CD4-positive, alpha-beta T cell treated with Interleukin-6 for 4 hours (primary cell): ENCODE measurements at regions not wholly inside any gene's neighbourhood (a gene's known extent, or its start where the extent isn't known, plus 50 kb on each side); places are given as distances from the start of the nearest gene placed in this dataset.
A peak's percentile ranks its signal among the peaks of the same experiment; 100 is the strongest.

Source experiments
- DNase-seq: peaks from one replicate; pipeline ENCODE4 v3.0.0-alpha.2; 2020; ENCODE audit warnings: mixed read lengths

DNA sequence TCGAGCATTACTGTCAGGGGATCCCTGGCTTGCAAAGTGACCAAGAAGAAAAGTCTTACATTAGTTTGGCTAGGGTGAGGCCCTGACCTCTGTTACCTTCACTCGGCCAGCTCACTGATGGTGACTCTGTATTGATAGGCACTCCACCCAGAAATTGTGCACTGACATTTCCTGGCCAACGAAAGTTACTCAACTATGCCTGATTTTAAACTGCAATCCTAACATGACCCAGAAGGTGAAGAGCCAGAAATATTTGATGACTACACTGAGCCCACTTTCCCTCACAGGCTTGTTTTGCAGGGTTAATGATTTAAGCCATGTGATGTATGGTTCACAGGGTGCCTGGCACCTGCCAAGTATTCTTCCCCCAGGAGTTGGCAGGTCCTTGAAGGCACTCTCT is 208.2 kb upstream of the MAF start:
- DNase-seq = no peak

DNA sequence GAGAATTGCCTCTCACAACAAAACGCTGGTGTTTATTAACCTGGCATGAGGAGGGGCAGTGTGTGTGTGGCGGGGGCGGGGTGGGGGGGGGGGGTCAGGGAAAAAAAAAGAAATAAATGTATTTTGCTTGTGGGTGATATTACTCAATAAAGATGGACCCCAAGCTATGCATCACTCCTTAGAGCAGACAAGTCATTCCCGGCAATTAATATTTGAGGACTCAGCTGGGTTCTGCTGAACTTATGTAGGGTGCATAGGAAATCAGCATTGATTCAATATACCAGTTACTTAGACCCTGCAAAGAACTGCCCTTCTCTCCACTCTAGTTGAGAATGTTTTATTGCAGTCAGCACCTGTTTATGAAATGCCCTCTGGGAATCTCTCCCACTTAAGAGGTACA is 206.2 kb upstream of the MAF start:
- DNase-seq = no peak

DNA sequence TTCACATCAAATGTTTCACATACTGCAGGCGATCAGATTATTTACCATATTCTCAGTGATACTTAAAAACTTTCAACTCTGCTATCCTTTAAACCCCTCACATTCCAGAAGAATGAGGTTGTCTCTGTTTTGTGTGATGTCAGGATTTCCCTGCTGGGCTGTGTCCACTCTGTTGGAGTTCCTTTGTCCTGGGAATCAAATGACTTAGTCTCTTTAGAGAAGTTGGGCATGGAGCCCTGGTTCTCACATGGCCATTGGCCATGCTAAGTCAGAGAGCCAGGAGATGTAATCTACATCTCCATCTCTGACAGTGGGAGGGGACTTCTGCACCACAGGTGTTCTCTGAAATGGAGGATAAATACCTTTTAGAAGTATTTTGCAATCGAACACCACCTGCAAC is 205.1 kb upstream of the MAF start:
- no peak for DNase-seq

DNA sequence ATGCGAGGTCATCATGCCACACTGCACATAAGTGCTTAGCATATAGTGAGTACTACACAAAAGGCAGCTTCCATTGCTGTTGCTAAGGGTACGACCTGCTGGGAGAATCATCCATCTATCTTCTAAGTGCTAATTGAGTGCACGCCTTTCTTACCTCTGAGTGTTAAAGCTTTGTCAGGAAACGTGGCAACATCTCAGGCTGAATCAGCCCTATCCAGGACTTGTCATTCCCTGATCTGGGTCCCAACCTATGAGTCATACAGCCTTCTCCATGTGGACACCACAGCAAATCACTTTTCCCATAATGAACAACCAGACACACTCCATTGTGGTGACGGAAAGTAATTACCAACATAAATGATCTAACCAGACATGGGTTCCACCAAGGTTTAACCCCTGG is 201.1 kb upstream of the MAF start:
- no peak for DNase-seq

DNA sequence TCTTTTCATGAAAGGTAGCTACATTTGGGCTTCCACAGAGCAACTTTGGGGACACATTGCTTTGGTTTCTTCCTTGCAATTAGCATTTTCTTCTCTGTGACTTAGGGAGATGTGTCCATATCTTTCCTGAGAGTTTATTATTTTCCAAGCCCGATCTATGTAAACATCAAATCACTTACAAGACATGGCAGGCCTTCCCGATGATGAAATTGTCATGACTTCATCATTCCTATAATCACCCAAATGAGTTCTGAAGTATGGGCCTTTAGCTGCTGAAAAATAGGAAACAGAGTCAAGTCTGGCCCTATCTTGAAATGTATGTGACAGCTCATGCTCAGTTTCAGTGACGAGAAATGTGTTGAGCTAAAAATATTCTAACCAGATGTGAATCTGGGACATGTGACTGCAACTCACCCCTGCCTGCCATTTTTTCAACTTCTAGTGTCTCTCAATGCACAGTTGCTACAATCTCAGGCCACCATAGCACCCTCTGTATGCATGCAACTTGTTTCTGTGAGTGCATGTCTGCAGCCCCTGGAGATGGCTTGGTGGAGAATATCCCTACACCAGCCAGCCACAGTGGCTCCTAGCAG is 199.6 kb upstream of the MAF start:
- DNase-seq = no peak

DNA sequence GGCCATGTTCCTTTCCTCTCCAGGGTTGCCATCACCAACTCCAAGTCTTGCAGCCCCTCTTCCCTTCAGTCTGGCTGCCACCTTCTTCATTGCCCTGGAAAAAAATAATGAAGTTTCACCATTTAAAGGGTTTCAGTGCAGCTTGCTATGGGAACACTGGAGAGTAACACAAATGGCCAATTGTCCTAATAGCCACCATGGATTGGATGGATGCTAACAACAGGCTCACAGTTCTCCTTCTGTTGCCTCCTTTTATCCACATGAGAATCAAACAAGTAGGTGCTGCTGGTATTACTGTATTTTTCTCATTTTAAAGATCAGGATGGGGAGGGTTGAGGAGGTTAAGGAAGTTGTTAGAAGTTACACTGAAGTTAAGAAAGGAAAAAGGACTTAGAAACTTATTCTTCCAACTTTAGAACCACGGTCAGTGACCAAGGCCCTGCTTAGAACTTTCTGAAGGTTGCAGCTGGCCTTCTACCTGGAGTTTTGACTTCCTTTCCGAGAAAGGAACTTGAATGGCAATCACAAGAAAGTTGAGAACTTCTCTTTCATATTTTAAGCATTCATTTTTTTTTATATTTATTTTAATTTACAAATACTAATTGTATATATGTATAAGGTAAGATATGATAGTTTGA is 198.0 kb upstream of the MAF start:
- no peak for DNase-seq

DNA sequence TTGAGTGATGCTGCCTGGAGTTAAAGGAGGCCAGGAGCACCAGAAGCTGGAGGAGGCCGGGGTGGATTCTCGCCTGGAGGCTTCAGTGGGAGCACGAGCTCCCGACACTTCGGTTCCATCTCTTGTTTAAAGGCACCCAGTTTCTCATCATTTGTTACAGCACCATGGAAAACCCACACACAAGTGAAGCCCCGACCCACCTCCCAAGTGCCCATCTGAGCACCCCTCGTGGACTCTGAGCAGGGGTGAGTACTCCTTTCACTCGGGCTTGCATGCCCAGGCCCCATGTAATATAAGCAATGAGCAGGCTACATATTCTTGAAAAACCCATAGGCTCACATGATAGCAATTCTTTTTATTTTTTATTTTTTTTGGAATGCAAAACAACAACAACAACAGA is 196.9 kb upstream of the MAF start:
- no peak for DNase-seq

DNA sequence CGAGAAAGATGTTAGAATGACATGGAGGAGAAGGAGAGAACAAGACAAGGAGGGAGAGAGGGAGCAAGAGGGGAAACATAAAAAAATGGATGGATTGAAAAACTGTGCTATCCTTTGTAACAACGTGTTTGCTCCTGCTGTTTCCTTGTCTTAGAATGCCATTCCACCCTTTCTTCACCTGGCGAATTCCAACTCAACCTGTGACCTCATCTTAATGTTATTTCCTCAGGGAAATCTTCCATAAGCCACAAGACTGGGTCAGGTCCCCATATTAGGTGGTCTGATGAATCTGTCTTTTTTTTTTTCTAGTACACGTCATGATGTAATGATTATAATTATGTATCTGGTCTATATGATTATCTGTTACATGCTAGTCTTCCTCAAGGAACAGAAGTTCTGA is 195.0 kb upstream of the MAF start:
- no peak for DNase-seq

DNA sequence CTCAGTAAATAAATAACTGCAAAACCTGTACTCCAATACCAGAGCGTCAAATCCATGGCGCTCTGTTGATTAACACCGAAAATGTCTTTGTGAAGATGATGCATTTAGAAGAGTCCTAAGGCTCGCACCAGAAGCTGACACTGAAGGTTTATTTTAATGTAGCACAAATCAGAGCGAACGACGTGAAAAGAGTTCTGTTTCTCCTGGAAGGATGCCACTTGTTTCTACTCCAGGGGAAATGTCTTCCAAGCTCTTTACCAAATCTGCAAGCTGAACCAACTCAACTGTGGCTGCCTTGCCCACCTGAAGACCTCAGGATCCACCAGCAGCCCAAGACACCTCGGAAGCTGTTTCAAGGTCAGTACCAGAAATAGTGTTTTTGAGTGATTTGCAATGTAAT is 194.4 kb upstream of the MAF start:
- DNase-seq = no peak

DNA sequence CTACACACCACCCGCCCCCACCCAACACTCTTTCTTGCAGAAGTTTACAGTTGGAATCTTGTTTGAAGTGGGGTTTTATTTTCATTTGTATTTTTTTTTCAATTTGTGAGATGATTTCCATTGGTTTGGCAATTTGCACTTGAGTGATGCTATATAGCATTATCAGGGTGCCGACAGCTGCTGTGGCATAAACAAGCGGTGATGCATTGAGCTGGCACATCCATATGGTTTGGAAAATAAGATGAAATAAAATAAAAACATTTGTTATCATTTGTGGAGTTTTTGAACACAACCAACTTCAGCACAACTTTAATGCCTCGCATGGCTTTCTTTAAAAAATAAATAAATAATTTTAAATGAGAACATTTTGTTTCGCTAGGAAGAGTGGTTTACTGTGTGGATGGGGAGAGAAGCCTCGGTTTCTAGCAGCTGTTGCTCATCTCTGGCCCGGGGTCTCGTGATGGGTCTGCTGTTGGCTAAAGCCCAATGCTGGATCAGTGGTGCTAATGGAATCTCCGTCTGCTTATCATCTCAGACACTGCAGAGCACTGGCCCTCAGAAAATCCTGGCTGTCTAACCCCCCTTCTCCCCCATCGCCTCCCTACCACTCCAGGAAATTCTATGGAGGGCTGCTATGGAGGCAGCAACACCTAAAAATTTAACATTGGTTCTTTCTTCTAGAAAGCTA is 192.3 kb upstream of the MAF start:
- no peak for DNase-seq

DNA sequence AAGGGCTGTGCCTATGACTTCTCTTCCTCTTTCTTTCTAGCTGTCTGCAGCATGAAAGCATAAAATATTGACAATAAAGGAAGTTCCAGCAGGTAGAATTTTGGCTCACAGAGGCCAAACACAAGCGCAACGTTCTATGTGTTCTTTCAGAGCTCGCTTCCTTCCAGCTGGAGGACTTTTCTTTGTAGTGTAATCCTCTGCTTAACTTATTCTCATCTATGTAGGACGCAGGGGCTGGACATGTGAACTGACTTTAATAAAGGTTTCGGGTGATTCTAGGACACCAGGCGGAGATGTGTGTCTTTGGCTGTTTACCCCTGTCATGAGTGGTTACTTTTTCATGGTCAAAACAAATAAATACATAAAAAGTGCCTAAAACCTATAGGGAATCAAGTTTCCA is 191.5 kb upstream of the MAF start:
- DNase-seq = no peak

DNA sequence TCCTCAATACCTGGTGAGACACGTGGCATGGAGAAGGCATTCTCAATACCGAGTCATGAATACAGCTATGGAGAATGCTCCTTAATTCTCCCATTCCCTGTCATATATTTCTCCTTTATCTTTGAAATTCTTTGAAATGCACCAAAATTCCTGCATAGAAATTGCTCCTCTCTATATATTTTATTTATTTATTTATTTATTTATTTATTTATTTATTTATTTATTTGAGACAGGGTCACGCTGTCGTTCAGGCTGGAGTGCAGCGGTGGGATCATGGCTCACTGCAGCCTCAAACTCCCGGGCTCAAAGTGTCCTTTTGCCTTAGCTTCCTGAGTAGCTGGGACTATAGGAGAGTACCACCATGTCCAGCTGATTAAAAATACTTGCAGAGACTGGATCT is 190.3 kb upstream of the MAF start:
- no peak for DNase-seq

DNA sequence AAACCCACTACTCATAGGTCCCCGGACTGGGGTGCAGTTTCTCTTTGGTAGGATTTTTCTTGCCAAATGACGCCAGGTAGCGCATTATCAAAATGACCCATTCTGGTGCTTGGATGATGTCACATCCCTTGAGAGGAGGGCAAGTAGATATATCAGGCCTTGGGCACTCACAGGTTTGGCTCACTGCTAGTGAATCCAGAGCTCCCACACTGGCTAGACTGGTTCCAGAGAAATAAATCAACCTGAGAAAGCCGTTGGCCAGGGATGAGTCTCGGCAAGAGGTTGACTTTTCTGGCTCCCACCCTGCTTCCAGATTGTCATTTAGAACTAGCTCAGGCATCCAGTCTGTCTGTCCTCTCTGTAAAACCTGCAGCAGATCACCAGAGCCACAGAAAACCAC is 188.4 kb upstream of the MAF start:
- DNase-seq = no peak

DNA sequence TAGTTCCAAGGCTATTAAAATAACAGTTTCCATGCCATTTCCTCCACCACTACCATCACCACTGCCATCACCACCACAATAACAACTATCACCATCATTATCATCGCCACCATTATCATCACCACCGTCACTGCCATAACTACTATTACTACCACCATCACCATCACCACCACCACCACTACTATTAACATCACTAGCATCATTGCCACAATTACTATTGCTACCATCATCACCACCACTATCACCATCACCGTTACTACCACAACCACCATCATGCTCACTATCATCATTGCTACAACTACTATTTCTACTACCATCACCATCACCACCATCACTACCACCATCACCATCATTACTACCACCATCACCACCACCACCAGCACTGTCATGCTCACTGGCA is 185.9 kb upstream of the MAF start:
- no peak for DNase-seq

DNA sequence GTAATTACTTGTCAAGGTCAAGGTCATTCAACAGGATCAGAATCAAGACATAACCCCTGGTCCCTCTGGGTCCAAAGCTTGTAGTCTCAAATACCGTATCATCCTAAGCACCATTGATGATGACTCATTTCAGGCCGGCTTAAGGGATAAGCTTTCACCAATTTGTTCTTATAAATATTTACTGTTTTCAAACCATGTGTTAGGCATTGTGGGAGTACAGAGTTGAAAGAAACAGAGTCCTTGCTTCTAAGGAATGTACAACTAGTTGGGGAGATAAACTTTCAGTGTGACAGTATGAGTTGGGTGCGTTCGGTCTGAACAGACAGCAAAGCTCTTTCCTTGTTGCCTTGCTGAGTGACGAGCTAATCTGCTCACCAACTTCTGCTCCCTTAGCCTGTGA is 183.5 kb upstream of the MAF start:
- DNase-seq = no peak

DNA sequence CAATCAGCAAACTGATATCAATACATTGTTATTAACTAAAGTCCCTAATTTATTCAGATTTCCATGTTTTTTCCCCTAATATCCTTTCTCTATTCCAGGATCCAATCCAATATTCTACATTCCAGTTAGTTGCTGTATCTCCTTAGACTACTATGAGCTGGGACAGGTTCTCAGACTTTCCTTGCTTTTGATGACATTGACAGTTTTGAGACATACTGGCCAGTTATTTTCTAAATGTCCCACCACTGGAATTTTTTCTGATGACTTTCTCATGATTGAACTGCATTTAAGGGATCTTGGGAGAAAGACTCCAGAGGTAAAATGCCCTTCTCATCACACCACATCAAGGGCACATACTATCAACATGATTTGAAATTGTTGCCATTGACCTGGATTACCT is 177.1 kb upstream of the MAF start:
- no peak for DNase-seq

DNA sequence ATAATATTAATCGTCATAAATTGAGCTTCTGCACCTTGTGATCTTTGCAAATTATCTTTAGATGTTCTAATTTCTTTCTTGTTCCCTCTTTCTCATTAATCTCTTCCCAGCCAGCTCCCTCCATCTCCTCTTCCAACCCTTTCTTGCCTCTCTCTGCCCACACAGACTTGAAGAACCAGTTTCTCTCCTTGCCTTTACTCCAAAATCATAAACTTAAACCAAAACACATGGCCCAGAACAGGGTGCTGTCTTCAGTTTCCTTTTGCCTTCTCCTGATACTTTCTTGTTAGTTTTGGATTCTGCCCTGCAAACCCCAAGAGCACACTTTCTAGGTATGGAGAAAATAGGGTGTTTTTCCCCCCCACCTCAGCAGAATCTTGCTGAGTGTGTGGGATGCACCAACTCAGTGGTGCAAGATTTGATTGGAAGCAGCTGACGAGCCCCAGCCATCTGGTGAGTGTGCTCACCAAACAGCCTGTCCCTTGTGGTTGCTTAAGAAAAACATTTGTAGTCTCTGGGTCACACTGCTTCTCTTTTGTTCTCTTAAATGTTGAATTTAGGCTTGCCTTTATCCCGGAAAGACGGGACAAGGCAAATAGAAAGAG is 175.8 kb upstream of the MAF start:
- no peak for DNase-seq

DNA sequence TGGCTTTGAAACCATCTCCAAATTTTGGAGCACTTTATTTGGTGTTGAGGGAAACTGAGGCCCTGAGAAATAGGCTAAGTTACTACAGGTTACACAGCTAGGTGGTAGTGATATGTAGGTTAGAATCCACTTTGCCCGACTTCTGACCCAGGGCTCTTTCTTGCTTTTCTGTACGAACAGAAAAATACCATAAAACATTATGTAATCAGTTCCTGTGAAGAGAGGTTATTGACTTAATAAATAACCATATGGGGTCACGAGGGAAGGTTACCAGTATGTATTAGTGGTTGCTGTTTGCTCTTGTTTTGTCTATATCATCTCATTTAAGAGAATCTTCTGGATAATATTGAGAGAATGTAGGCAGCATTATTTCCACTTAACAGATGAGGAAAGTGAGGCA is 172.2 kb upstream of the MAF start:
- no peak for DNase-seq

DNA sequence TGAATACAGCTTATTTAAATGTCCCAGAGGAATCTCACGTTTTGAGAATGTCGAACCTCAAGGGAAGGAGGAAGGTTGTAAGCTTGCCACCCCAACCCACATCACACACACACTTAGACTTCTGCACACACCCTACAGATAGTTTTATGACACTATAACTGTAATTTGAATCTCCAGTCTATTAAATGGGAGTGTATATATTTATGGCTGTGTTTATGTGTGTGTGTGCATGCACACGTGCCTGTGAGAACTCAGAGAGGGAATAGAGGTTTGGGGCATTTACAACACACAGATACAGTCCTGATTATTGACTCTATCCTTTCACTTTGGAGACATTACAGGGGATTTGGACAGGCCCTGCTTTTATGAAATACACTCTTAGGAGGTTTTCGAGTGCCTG is 171.5 kb upstream of the MAF start:
- no peak for DNase-seq

DNA sequence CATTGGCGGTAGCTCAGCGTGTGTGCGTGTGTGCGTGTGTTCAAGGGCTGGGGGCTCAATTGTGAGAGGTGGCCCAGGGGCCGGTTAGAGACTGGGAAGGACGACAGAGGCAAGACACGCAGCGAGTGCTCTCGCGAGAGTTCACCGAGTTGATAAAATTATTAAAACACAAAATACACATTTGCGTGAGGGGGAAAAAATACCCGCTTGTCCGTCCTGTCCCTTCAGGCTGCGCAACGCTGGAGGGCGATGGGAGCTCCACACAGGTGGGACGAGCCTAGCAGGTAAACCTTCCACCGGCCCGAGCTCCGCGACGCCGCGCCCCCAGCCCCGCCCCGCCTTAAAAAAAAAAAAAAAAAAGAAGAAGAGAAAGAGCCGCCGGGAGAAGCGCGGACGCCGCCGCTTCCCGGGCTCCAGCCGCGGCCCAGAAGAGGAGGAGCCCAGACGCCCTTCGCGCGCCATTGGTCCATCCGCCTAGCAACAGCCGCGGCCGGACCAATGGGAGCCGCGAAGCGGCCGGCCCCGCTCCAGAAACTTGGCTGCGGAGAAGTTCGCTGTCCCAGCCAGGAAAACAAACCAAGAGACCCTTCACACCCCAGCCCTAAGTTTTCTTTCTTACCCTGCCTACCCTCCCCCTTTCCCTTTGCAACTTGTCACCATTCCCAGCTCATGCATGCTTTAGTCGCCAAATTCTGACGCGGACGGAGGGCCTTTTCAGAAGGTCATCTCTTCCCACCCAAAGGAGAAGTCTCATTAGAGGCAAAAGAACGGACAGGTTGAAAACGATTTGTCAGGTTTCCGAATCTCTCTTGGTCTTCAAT is 169.9 kb upstream of the MAF start:
- peak; percentile 78 for DNase-seq

DNA sequence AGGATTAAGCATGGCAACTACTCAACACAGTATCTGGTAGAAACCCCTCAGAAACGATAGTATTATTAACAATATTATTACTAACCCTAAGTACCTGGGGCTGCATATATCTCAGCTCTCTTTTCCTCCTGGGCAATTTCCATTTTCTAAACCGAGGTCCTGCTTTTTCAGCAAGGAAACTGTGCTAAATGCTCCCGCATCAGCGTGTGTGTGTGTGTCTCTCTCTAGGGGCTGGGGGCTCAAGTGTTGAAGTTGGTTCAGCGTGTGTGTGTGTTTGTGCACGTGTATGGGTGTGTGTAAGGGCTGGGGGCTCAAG is 169.3 kb upstream of the MAF start:
- no peak for DNase-seq

DNA sequence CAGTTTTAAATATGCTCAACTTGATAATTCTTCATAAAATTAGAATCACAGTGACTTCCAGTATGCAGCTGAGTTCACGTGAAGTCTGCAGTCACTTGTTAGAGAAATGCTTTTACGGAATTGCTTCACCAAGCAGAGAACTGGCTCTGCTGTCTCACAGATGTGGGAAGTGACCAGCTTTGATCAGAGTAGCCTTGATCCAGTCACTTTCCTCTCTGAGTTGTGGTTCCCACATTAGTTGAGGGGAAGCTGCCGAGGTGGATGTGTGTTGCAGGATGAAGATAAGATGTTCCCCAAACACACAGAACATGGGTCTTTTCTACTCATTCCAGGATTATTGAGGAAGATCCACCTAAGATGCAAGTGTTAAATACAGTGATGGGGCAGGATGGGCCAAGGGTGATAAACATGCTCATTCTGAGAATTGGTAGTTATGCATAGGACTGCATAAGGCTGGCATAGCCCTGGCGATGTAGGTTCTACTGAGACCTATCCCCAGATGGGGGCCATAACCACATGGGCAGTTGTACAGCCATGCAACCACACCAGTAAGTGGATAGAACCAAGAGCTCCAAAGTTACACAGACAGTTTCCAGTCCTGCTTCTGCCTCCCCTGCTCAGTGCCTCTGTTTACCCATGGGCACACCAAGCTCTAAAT is 168.9 kb upstream of the MAF start:
- DNase-seq = no peak
